PFSK-1 (cell line): ENCODE measurements at regions not wholly inside any gene's neighbourhood (a gene's known extent, or its start where the extent isn't known, plus 50 kb on each side); places are given as distances from the start of the nearest gene placed in this dataset.

Experiments used
- FOXP2 ChIP-seq: optimal IDR thresholded peaks from 2 replicates; pipeline ENCODE3; 2011; ENCODE audit warnings: borderline replicate concordance, control low read depth, inconsistent platforms; ENCODE audit not compliant: insufficient read depth; ENCODE audit errors: extremely low read length, extremely low read depth
- POLR2AphosphoS5 ChIP-seq: IDR thresholded peaks from 2 replicates; pipeline ENCODE4 v1.6.1; 2012; ENCODE audit warnings: low read depth, mild to moderate bottlenecking, control low read depth, low read length, moderate library complexity
- REST ChIP-seq, 2 experiments: IDR thresholded peaks; 2 replicates each; pipeline versions ENCODE4 v1.6.1 to v1.8.0; 2011 to 2012; ENCODE audit warnings: low read depth in 2 of 2, low read length in 2 of 2, control low read depth in 1 of 2, inconsistent platforms in 1 of 2, mild to moderate bottlenecking in 1 of 2, moderate library complexity in 1 of 2; ENCODE audit not compliant: insufficient read depth in 1 of 2
- SIN3A ChIP-seq: IDR thresholded peaks from 2 replicates; pipeline ENCODE4 v1.6.1; 2012; ENCODE audit warnings: mild to moderate bottlenecking, low read length, moderate library complexity, borderline replicate concordance; ENCODE audit not compliant: insufficient read depth
- TAF1 ChIP-seq: IDR thresholded peaks from 2 replicates; pipeline ENCODE4 v1.6.1; 2012; ENCODE audit warnings: low read length, control low read depth, borderline replicate concordance; ENCODE audit not compliant: insufficient read depth

- no peak for TF ChIP-seq POLR2AphosphoS5
- no peak for TF ChIP-seq REST (IDR thresholded peaks at IDR 0.05; ENCODE audit: insufficient read depth in 1 of 2, low read depth in 2 of 2, low read length in 2 of 2)
- TF ChIP-seq TAF1 = no peak
- no peak for TF ChIP-seq SIN3A
- no peak for TF ChIP-seq FOXP2
These were observed 140.5 kb upstream of the KLHL25 start for GRCh38 chr15:85935182-85935581.
